Stimulated activated CD4-positive, alpha-beta T cell treated with anti-CD3 and anti-CD28 coated beads, Interleukin-4, amount 100 ng/mL, for 1 hour (primary cell): ENCODE measurements at regions not wholly inside any gene's neighbourhood (a gene's known extent, or its start where the extent isn't known, plus 50 kb on each side); places are given as distances from the start of the nearest gene placed in this dataset.

Experiments
- DNase-seq: peaks from one replicate; pipeline ENCODE4 v3.0.0-alpha.2; 2020

DNA sequence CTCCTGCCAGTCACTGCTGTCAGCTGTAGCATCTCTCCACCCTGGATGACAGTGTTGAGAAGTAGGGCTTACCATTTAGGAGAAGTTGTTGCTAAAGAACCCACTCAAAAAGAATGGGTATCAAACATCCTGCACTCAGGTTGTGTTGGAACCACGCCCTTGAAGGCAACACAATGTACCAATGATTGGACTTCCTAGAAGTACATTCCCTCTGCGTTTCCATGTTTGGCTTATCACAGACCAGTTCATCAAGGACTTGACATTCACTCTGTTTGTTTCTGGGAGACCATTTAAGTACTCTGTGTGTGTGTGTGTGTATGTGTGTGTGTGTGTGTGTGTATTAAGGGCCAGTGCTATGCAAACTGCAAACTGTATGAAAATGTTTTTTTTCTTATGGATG, 200.6 kb upstream of the GATB start:
- DNase-seq = no peak

DNA sequence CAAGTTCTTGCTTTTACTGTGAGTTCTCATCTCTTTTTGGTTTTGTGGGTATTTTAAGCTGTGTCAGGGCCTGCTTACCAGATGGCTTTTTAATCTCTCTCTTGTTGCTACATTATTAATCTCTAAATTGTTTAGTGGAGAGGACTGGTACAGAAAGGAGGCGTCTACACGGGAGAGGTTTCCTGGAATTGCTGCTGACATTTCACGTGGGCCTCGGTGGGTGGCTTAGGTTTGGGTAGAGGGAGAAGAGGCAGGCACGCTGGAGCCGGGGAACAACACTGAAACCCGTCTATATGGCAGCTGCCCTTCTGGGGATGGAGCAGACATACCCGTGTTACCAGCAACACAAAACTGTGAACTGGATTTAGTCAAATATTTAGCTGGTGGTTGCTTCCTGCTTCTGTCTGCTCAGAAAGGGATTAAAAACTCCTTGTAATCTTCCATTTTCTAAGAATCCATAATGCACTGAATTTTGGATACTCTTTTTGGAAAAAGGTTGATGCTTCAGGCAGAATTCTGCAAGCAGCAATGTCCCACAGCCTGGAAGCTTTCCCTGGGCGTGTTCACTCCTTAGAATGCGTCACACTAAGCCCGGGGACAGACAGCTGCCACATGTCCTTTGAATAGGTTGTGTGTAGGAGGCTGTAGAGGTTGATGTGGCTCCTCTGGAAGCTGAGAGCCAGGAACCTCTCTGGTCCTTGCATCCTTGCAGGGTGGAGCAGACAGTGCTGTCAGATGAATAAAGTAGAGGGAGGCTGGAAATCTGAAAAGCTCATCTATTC, 199.8 kb upstream of the GATB start:
- no peak for DNase-seq

DNA sequence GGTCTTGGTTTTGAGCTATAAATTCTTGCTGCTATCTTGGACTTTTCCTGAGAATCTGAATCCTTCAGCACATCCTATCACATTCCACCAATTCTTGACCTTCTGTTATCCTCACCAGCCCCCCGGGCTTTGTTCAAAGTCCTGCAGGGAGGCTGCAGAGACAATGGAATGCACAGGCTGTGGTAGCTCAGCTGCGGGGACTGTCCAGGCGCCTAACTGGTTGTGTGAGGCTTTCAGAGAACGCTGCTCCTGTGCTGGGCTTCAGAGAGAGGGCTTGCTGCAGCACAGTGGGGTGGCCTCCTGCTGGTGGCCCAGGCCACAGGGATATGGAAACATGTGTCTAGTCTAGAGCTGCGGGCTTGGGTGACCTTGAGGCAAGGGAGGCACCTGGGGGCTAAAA, 196.3 kb upstream of the GATB start:
- no peak for DNase-seq

DNA sequence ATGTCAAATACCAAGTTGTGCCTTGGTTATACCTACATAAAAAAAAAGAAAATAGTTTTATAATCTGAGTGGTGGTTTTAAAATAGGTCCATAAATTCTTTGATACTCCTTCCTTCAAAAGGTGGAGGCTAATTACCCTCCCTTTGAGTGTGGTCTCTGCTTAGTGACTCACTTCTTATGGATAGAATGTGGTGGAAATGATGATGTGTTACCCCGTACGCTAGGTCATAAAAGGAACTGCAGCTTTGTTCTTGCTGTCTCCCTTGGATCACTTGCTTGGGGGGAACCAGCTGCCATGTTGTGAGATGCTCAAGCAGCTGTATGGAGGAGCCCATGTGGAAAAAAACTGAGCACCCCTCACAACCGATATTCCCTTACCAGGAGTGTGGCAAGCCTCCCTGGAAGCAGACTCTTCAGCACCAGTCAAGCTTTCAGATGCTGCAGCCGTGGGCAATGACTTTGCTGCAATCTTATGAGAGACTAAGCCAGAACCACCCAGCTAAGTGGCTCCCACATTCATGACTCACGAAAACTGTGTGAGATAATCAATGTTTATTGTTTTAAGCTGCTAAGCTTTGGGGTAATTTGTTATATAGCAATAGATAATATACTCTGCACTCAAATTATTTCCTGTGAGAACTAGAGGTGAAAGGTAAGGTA, 195.0 kb upstream of the GATB start:
- DNase-seq = no peak

DNA sequence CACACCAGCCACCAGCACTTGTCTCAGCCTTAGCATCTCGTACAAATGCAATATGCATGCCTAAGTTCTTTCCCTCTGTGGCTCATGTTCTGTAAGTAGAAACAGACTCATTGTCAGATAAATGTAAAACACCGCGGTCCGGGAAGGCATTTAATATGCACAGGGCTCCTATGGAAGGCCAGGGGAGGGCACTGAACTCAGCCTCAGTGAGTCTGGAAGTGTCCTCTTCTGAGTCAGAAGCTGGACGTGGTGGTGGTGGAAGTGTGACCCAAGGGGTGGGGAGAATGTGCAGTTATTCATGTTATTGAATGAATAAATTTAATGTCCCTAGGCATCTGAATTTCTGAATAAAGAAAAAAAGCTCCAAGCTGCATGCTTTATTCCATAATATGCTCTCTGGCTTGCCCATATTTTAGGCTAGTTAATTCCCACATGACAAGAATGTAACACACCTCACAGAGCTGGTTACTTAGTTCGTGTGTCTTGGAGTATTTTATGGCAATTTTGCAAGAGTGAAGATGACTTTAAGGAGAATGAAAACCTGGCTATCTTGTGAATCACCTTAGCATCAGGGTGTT, 193.1 kb upstream of the GATB start:
- no peak for DNase-seq

DNA sequence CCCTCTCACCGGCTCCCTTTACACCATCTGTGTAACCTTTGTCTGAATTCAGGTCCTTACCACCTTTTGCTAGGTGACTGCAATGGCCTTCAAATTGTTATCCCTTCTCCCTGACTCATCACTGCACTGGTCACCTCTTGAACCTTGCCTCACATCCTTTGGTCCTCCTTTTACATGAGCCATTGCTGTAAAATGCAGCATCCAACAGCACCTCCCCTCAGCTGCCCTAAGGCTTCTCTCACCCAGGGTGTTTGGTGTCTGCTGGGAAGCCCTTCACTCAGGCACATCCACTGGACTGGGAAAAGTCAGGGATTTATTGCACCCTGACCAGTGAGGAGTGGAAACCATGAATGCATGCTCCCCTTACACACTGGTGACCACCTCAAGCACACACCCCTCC, 192.5 kb upstream of the GATB start:
- DNase-seq = no peak

DNA sequence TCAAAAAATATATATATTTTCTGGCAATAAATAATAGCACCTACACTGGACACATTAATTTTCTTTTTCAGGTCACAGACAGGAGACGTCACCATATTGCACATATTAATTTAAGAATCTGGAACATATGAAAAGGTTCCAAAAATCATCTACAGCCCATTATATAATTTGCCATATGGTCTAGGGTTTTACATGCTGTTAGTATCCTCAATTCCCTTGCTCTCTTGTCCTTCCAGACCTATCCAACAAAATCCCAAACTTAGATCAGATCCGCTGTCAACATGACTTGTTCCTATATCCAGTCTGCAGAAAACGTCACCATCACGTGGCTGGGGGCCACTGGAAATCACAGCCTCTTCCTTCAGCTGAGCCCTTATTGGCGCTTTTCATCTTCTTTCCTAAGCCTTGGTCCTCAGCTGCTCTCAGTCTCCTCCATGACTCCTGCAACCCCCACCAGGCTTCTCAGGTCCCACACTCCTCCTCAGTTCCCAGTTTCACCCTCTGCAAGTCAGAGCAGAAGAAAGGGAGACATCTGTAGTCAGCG, 192.0 kb upstream of the GATB start:
- no peak for DNase-seq

DNA sequence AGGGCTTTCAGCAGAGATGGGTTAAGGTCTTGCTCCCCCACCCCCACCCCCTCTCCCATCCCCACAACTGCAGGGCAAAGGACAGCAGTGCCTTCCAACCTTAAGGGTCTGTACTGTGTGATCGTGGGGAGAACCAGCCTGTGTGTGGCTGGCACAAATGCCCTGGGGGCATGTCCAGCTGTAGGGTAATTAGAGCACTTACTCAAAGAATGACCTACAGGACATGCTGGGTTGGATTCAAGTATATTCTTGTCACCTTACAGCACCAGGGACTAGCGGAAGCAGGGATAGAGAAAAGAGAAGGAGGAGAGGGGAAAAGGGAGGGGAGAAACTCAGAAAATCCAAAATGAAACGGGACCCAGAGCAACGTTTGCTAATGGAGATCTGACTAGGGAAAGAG, 191.3 kb upstream of the GATB start:
- no peak for DNase-seq

DNA sequence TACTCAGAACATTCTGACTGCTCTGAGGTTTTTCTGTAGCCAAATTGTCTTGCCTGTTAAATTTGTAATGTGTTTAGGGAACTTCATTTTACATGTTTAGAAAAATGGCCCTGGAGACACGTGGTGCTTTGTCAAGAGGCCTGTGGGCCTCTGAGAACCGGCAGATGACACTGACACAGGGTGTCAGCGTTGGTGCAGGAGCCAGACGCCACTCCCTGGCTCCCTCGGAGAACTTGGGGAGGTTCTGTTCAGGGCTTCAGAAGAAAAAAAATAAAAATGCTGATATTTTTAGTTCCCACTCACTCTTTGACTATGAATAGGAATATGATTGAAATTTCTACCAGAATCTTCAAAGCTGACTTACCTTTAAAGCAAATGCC, 190.9 kb upstream of the GATB start:
- DNase-seq = no peak

DNA sequence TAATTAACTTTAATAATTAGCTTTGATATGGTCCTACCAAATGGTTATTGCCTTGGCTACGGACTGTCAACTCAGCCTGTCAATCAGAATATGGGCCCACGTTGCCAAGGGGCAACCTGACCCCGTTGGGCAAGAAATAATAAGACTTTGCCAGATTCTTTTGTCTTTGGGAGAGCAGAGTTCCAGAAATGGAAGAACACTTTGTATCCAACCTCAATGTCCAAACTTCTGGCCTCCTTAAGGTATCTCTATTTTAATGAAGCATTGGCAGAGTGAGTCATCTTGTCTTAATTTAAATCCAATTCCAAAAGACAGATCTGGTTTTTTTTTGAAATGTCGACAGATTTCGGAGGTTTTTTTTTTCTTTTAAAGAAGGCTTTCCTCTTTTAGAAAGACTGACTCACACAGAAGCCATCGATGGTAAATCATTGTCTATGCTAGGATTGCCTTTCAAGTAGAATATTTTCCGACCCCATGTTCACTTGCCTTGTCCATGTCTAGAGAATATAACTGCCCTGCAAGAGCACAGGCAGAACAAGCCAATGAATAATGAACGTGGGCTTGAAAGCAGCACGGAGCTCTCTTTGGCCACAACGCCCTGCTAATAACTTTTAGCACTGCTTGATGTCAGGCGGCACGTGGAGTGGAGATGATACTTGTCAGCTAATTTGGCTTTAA, 190.3 kb upstream of the GATB start:
- DNase-seq = no peak

DNA sequence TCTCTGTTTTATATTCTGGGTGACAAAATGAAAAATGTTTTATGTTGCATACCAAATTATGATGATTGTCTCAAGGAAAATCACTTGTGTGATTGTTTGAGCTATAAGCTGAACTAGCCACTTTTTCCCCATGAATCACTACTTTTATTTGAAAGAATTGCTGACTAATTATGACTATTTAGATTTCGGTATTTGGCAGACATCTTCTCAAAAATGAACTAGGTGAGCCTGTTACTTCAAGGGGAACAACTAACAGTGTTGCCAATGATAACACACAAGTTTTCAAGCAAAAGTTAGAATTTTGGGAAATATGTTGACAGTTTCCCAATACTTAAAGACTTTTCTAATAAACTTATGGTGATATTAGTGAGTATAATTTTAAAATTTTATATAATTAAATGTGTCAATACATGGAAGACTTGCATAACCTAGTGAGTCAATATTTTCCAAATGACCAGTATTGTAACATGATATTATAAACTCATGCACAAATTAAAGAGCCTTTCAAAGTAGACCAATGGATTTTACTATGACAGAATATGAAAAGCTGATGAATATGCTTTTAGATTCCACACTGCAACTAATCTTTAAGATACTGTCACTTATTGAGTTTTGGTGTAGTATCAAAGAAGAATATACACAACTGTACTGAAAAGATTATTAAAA, 187.7 kb upstream of the GATB start:
- no peak for DNase-seq

DNA sequence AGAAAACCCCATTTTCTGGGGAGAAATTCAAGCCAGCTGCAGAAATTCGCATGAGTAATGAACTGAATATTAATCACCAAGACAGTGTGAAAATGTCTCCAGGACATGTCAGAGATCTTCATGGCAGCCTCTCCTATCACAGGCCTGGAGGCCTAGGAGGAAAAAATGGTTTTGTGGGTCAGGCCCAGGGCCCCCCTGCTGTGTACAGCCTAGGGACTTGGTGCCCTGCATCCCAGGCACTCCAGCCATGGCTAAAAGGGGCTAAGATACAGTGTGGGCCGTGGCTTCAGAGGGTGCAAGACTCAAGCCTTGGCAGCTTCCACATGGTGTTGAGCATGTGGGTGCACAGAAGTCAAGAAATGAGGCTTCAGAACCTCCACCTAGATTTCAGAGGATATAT, 185.9 kb upstream of the GATB start:
- DNase-seq = no peak

DNA sequence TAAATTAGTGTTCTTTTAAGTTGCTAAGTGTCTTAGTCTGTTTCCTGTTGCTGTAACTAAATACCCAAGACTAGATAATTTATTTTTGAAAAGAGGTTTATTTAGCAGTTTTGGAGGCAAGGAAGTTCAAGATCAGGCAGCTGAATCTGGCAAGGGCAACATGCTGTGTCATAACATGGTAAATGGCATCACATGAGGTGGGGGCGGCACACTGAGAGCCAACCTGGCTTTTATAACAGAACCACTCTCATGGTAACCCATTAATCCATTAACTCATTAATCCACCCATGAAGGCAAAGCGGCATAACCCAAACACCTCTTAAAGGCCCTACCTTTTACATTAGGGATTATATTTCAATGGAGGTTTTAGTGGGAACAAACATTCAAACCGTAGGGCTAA, 182.2 kb upstream of the GATB start:
- no peak for DNase-seq

DNA sequence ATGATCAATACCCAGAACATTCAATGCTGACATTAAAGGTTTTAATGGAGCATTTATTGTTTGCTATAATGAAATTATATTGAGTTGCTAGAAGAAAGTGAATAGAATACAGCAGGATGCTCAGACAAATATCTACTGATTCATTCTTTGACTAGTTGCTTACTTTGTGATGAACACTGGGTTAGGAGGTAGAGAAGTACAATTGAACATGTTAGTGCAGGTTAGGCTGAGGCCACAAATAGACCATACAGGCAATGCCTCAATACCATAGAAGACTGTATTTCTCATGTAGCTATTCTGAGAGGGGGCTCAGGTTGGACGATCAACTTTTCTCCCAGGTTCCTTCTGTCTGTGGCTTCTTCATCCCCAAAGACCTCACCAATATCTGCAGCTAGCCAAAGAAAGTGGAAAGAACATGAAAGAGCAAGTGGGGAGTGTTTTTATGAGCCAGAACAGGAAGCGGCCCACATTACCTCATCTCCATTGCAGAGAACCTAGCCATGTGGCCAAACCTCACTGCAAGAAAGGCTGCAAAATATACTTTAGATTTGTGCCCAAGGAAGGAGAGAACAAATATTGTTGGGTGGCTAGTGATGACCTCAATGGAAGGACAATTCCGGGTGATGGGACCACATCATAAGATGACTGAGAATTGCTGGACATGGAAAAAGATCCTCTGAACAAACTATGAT, 180.3 kb upstream of the GATB start:
- DNase-seq = no peak

DNA sequence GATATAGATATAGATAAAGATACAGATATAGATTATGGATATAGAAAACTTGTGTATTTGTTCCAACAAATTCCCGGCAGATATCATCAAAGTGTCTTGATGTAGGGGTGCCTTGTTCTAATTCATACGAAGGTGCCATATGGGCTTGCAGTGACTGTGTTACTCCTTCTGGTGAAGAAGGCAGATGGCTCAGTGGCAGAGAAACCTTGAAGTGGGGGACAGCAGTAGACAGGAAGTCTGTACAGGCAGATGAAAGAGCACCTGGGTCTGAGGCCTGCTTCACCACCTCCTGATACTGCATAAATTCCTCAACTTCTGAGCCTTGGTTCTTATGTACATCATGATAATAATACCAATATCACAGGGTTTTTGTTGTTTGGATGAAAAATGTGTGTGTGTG, 179.5 kb upstream of the GATB start:
- no peak for DNase-seq

DNA sequence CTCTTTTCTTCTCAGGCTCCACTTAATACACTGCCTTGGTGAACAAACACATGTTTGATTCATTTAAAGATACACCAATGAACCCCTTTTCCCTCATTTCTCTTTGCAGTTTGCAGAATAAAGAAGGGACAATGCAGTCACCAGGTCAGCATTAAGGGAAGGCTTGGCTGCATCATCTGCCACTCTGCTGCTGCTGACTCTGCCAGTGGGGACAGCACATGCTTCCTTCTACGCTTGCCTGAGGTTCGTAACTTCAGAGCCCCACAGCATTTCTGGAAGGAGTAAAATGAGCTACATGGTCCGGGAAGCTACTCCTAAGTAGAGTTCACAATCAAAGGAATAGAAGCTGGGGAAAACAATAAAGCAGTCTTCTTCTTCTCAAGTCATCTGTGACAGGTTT, 178.9 kb upstream of the GATB start:
- no peak for DNase-seq

DNA sequence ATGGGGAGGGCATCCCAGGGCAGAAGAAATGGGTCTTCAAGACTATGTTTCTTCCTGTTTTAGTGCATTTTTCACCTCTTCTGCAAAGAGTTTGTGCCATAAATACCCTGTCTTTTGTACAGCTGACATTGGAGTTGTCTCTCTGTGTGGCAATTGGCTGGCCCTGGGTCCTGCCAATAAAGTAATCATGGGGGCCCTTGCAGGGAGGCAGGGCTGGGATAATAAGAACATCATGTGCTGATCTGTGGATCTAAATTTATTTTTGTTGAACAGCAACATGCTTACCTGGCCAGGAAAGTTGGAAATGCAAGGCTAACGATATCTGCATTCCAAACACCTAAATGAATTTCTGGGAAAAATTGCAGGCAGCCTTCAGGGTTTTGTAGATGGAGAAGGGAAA, 174.6 kb upstream of the GATB start:
- no peak for DNase-seq

DNA sequence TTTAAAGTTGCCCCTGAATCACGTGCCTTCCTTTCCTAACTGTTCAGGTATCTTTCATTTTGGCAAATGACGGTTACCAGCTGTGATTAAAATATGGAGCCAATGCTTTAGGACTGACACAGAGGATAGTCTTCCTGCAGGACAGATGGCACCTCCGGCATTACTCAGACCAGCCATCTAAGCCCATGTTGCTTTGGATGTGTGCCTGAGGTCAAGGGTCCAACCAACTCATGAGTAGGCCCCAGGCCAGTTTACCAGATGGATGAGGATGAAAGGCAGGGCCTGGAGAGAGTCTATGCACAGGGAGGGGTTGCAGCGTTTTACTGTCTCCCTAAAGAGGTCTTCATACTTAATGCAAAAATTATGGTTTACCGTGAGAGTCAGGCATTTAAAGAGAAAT, 174.0 kb upstream of the GATB start:
- no peak for DNase-seq

DNA sequence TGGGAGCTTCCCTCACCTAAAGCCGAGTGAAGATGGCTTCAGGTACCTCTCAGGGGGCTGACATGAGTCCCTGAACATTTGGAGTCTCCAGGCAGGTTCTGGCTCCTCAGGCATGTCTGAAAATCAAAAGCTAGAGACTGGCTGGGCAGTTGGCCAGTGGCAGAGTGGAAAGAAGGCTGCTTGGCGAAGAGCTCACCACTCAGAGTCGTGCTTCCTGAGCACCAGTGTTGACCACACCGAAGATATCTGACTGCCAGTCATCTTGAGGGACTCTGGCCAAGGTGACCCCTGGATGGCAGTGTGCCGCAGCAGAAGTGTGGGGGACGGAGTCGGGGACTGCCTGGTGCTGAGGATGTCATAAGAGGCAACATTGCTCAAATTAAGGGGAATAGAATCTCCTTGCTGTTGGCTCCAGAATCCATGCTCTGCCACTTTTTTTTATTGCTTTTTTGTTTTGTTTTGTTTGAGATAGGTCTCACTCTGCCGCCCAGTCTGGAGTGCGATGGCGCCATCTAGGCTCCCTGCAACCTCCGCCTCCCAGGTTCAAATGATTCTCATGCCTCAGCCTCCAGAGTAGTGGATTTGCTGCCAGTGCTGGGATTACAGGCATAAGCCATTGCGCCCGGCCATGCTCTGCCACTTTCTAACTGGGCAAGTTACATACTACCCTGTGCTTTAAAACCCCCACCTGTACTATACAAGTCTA, 172.5 kb upstream of the GATB start:
- no peak for DNase-seq

DNA sequence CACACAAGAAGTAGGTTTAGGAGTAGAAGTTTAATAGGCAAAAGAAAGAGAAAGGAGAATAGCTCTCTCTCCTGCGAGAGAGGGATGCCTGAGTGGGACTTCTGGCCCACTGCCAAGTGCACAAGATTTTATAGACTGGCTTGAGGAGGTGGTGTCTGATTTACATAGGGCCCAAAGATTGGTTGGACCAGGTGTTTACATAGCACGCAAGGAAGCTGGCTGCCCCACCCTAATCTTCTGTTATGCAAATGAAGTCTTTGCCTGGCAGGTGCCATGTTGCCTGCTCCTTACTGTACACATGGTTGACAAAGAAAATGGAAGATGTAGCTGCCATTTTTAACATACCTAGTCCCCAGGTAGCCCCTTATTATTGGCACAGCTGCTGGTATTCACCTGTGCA, 170.8 kb upstream of the GATB start:
- DNase-seq = no peak

DNA sequence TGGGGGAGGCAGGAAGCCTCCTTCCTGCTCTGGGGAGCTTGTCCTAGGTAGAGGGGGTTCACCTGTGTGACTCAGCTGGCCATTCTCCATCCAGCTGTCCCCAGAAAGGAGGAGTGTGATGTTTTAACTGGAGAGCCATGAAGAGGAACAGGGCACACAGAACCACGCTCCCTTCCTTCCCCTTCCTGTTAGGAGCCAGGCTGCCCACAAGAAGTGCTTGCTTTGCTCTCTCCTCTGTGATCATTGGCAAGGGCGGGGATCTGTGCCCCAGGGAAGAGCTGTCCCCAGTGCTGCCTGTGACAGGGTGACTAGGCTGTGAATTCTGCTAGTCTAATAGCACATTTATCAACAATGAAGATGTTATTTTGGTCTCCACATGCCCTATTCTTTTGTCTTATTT, 169.6 kb upstream of the GATB start:
- no peak for DNase-seq

DNA sequence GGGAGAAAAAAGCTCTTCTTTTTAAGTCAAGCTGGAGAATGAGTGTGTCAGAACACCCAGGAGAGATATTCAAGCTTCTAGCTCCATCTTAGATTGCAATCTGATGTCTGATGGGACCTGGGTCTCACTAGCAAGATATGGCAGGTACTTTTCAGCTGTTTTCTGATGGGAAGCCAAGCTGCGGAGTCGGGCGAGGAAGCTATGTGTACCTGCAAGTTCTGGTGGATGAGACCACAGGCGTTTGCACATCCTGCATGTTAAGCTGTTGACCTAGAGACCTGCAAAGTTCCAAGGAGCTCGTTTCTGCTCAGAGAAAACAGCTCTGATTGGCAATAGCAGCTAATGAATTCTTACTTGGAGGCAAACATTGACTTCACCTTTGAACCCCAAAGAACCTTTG, 167.3 kb upstream of the GATB start:
- DNase-seq = no peak
